Neural cell (in vitro differentiated cells): ENCODE measurements at regions not wholly inside any gene's neighbourhood (a gene's known extent, or its start where the extent isn't known, plus 50 kb on each side); places are given as distances from the start of the nearest gene placed in this dataset.

Experiments
- SMC3 ChIP-seq: fragments of 450-650 bp; conservative IDR thresholded peaks from 2 replicates; pipeline ENCODE4 v1.6.1; 2014; ENCODE audit warnings: antibody characterized with exemption, mild to moderate bottlenecking, moderate library complexity; ENCODE audit not compliant: poor library complexity
- TAF1 ChIP-seq: IDR thresholded peaks from 2 replicates; pipeline ENCODE4 v1.6.1; 2012; ENCODE audit warnings: low read depth

GRCh38 chr2:152874955-152875354, 156.5 kb downstream of the ARL6IP6 start:
- TF ChIP-seq TAF1 = no peak
- TF ChIP-seq SMC3 = no peak
